Activated naive CD4-positive, alpha-beta T cell treated with anti-CD3 and anti-CD28 coated beads for 36 hours (primary cell): ENCODE measurements at regions not wholly inside any gene's neighbourhood (a gene's known extent, or its start where the extent isn't known, plus 50 kb on each side); places are given as distances from the start of the nearest gene placed in this dataset.
"Not testable (repeated sequence)": the region's sequence is repeated elsewhere in the genome, so short reads cannot be mapped to it uniquely, and the experiment has no call there.

Experiments used
- CTCF ChIA-PET: fragments of 350-600 bp; sonication (Branson Sonifier 250); formaldehyde crosslinking; loops from one replicate; lab custom pipeline; 2021; ENCODE audit warnings: antibody characterized with exemption; lab: Charles Lee
- DNase-seq: peaks from one replicate; pipeline ENCODE4 v3.0.0-alpha.2; 2020
- H3K27ac Mint-ChIP-seq: one replicate; pipeline ENCODE4 v1.8.0; 2021; ENCODE audit warnings: mild to moderate bottlenecking, mixed read lengths
- H3K27me3 Mint-ChIP-seq: one replicate; pipeline ENCODE4 v1.8.0; 2021; ENCODE audit warnings: low read depth, mixed read lengths
- H3K36me3 Mint-ChIP-seq: one replicate; pipeline ENCODE4 v1.8.0; 2021; ENCODE audit warnings: low read depth, mixed read lengths
- H3K4me1 Mint-ChIP-seq: one replicate; pipeline ENCODE4 v1.8.0; 2021; ENCODE audit warnings: low read depth, mixed read lengths
- H3K4me3 Mint-ChIP-seq: one replicate; pipeline ENCODE4 v1.8.0; 2021; ENCODE audit warnings: mild to moderate bottlenecking, moderate library complexity, mixed read lengths
- H3K9me3 Mint-ChIP-seq: one replicate; pipeline ENCODE4 v1.8.0; 2021; ENCODE audit warnings: mixed read lengths
- intact Hi-C: fragments of 100-400 bp; cut with micrococcal nuclease; formaldehyde crosslinking; loops from one replicate; pipeline ENCODE4 v1.15.1; 2023

DNA sequence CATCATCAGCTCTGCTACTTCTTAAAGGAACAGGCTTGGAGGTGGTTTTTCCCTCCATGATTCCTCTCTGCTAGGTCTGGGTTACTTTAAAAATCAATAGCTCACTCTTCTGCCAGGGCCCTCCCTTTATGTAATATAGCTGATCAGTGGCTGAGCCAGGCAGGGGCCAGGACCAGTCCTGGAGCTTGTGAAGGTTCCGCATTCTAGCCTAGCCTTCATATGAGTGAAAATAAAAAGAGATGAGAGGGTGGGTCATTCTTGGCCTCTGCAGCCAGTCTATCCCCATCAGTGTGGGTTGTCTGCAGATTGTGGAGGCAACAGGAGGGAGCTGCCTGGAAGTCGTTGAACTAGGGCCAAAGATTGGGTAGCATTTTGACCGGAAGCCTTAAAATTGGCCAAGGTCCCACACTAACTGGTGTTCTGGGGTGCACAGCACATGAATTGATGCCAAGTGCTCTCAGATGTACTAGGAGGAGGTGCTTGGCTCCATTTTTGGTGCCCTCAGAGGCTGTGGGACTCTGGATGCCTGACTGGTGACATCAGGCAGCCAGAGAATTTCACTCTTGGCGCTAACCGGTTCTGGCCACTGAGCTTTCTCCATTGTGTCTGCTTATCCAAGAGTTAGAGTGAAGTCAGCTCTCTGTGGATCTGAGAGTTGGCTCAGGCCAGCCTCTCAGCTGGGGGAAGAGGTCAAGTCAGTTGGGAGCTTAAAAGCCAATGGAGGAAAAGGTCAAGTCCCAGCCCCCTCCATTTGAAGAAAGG, 93.7 kb upstream of the FAM72C start:
- H3K9me3 Mint-ChIP-seq, H3K4me1 Mint-ChIP-seq, intact Hi-C loops, H3K27me3 Mint-ChIP-seq, DNase-seq, CTCF ChIA-PET, H3K36me3 Mint-ChIP-seq, H3K27ac Mint-ChIP-seq, H3K4me3 Mint-ChIP-seq: not testable (repeated sequence)

GRCh38 chr1:144049365-144049764, 77.6 kb upstream of the FAM72C start:
- H3K4me1 Mint-ChIP-seq, DNase-seq, H3K9me3 Mint-ChIP-seq, H3K36me3 Mint-ChIP-seq, H3K27ac Mint-ChIP-seq, H3K27me3 Mint-ChIP-seq, CTCF ChIA-PET, intact Hi-C loops, H3K4me3 Mint-ChIP-seq: not testable (repeated sequence)

DNA sequence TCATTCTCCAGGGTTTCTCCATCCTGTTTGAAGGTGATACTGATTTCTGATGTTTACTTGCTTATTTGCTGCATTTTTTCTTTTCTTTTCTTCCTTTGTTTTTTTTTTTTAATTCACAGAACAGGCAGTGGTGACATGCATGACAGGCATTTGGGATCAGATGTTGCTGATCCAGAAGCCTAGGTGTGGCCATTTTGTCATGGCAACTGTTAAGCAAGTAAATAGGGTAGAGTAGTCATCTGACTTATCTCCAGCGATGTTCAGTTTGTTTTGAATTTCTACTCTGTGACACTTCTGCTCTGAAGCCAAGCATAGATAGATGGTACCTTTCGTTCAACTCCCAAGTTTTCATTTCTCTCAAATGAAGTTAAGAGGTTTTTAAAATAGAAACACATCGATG, 74.9 kb upstream of the FAM72C start:
- H3K4me1 Mint-ChIP-seq, H3K36me3 Mint-ChIP-seq, DNase-seq, H3K27me3 Mint-ChIP-seq, H3K4me3 Mint-ChIP-seq, intact Hi-C loops, H3K9me3 Mint-ChIP-seq, H3K27ac Mint-ChIP-seq, CTCF ChIA-PET: not testable (repeated sequence)

DNA sequence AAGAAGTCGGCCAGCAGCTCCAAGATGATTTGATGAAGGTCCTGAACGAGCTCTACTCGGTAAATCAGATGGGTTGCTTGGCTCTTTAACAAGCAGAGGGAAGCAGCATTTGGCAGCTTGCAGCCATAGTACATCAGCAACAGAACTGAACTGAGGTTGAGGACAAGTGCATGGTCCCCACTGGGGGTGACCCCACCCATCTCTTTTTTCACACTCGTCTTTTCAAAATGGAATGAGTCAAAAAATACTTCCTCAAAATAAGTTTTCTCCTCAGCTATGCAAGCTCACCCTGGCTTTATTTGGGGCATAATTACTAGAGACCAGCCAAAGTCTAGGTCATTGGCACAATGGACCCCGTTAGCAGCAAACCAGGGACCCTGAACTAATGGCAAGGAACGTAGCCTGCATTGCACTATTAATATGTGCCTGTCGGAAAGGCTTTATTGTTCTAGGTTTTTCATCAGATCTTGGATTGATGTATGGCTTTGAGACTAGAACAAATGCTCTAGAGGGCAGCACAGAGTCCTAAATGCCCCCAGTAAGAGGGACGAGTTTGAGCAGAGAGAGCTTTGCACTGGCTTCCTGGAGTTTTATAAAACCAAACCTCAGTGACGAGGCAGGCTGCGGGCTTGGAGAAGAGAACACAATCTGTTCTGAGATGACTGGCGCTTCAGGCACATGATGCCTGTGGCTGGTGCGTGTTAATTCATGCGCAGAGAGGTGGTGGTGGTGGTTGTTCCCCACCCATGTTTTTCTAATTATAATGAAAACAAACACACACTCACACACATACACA, 74.2 kb upstream of the FAM72C start:
- H3K36me3 Mint-ChIP-seq, H3K4me1 Mint-ChIP-seq, H3K27me3 Mint-ChIP-seq, H3K4me3 Mint-ChIP-seq, intact Hi-C loops, H3K27ac Mint-ChIP-seq, CTCF ChIA-PET, H3K9me3 Mint-ChIP-seq: not testable (repeated sequence)
- peak; percentile 3 for DNase-seq

- intact Hi-C loops, DNase-seq, H3K9me3 Mint-ChIP-seq, H3K4me3 Mint-ChIP-seq, CTCF ChIA-PET, H3K36me3 Mint-ChIP-seq, H3K4me1 Mint-ChIP-seq, H3K27me3 Mint-ChIP-seq, H3K27ac Mint-ChIP-seq: not testable (repeated sequence)
Observed at GRCh38 chr1:144042251-144042650, 70.5 kb upstream of the FAM72C start.

GRCh38 chr1:144040293-144040692, 68.5 kb upstream of the FAM72C start:
- H3K9me3 Mint-ChIP-seq, H3K4me1 Mint-ChIP-seq, H3K27me3 Mint-ChIP-seq, intact Hi-C loops, H3K4me3 Mint-ChIP-seq, DNase-seq, H3K27ac Mint-ChIP-seq, H3K36me3 Mint-ChIP-seq, CTCF ChIA-PET: not testable (repeated sequence)

DNA sequence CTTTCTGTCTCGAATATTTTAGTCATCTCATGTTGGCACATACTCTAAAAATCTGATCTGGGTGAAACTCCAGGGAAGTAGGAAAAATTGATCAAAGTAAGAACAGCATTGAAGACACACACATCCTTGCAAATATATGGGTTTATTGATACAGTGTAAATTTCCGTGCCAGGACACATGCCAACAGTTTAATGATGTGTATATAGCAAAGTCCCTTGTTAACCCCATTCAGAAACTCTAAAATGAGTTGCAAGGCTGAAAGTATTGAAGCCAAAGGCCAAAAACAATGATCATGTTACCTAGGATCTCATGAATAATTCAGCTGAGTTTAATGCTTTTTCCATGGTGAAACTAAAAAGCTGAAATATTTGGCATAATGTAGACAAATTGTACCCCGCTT, 62.3 kb upstream of the FAM72C start:
- H3K9me3 Mint-ChIP-seq, H3K4me3 Mint-ChIP-seq, CTCF ChIA-PET: not testable (repeated sequence)

DNA sequence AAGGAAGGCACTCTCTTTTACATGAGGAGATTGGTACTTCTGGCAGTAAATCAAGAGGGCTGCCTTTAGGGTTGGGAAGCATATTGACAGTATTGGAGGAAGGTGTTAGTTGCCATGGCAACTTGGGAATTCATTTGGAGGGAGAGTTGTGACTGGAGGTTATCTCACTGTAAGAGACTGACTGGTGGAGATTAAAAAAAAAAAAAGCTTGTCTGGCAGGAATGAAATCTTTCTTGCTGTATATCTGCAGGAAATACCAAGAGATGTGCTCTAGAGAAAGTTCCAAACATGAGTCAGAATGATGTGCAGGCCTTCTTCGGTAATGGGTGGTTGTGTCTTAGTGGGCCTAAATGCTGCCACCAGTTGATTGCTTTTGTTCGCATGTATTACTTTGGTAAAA, 59.8 kb upstream of the FAM72C start:
- CTCF ChIA-PET, H3K9me3 Mint-ChIP-seq: not testable (repeated sequence)

More for the DNA sequence above, 62.3 kb upstream of the FAM72C start:
- H3K4me1 Mint-ChIP-seq, H3K27me3 Mint-ChIP-seq, H3K36me3 Mint-ChIP-seq, DNase-seq, H3K27ac Mint-ChIP-seq, intact Hi-C loops: not testable (repeated sequence)

GRCh38 chr1:144026022-144026421, 54.2 kb upstream of the FAM72C start:
- H3K4me3 Mint-ChIP-seq, H3K4me1 Mint-ChIP-seq, H3K27ac Mint-ChIP-seq, H3K9me3 Mint-ChIP-seq, intact Hi-C loops, H3K27me3 Mint-ChIP-seq, H3K36me3 Mint-ChIP-seq, CTCF ChIA-PET, DNase-seq: not testable (repeated sequence)

More for the DNA sequence above, 59.8 kb upstream of the FAM72C start:
- H3K36me3 Mint-ChIP-seq, DNase-seq, H3K4me3 Mint-ChIP-seq, H3K27ac Mint-ChIP-seq, intact Hi-C loops, H3K27me3 Mint-ChIP-seq, H3K4me1 Mint-ChIP-seq: not testable (repeated sequence)

DNA sequence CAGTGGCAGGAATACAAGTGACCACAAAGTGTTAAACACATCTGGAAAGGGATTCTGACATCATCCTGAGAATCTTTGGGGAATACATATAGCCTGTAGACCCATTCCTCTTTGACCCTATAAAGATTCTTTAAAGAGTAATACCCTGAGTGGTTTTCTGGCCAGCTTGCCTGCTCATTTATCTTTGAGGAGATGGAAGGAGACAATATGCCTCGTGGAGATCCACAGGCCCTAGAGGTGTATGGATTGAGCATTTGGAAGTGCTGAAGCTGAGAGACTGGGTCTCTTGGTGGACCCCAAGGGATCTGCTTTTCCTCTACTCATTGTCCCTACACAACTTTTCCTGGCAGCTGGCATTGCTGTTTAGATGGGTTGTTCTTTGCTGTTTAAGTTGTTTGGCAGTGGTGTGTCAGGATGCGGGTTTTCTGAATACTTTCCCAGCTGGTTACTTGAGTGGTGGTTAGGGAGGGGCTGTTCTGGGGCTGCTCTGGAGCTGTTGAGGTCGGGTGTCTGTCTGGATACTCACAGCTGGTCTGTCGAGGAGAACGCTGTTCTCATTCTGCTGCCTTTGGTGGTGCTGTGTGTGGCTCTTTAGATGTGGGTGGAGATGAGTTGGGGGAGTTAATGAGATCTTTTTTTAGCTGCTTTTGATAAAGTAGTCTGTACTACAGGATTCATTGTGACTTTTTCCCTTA, 50.1 kb upstream of the FAM72C start:
- H3K27ac Mint-ChIP-seq, H3K4me1 Mint-ChIP-seq, H3K4me3 Mint-ChIP-seq, intact Hi-C loops, CTCF ChIA-PET, DNase-seq, H3K36me3 Mint-ChIP-seq, H3K27me3 Mint-ChIP-seq, H3K9me3 Mint-ChIP-seq: not testable (repeated sequence)
